K562 (cell line): ENCODE measurements at regions not wholly inside any gene's neighbourhood (a gene's known extent, or its start where the extent isn't known, plus 50 kb on each side); places are given as distances from the start of the nearest gene placed in this dataset.
A peak's percentile ranks its signal among the peaks of the same experiment; 100 is the strongest.

Source experiments
- ATF3 ChIP-seq, 2 experiments: fragments of 450-650 bp in 1 of 2; sonication (generic) in 1 of 2; formaldehyde crosslinking in 1 of 2; IDR thresholded peaks in 1 of 2; conservative IDR thresholded peaks in 1 of 2; 2 replicates each; pipeline versions ENCODE4 v1.6.1 to v1.8.1; 2016 to 2023; ENCODE audit warnings: mild to moderate bottlenecking in 2 of 2, moderate library complexity in 2 of 2, inconsistent platforms in 1 of 2, missing genetic modification reagents in 1 of 2
- CLOCK ChIP-seq: fragments of 250-450 bp; sonication (Bioruptor Pico); IDR thresholded peaks from 2 replicates; pipeline ENCODE4 v1.4.0; 2020; ENCODE audit warnings: mild to moderate bottlenecking, moderate library complexity, borderline replicate concordance
- DMBX1 ChIP-seq: fragments of 250-450 bp; sonication (Bioruptor Pico); IDR thresholded peaks from 2 replicates; pipeline ENCODE4 v1.8.0; 2022; ENCODE audit warnings: inconsistent platforms, mild to moderate bottlenecking, moderate library complexity, borderline replicate concordance
- ELF1 ChIP-seq: fragments of 200-800 bp; sonication (Bioruptor generic); IDR thresholded peaks from 2 replicates; pipeline ENCODE4 v1.6.1; 2016; ENCODE audit warnings: missing genetic modification characterization, missing compliant biosample characterization
- FOXA3 ChIP-seq, 2 experiments: fragments of 450-650 bp in 1 of 2; sonication (generic) in 1 of 2; formaldehyde crosslinking; IDR thresholded peaks in 1 of 2; conservative IDR thresholded peaks in 1 of 2; 2 replicates each; pipeline versions ENCODE4 v1.4.0 to v1.8.0; 2020 to 2022; ENCODE audit warnings: mild to moderate bottlenecking in 2 of 2, missing genetic modification reagents in 1 of 2
- FOXP1 ChIP-seq: sonication (generic); formaldehyde crosslinking; IDR thresholded peaks from 2 replicates; pipeline ENCODE4 v1.8.0; 2022; ENCODE audit warnings: mild to moderate bottlenecking, missing genetic modification reagents
- IRF2 ChIP-seq: sonication (generic); formaldehyde crosslinking; IDR thresholded peaks from 2 replicates; pipeline ENCODE4 v1.8.1; 2022; ENCODE audit warnings: mild to moderate bottlenecking, missing genetic modification reagents
- MCM3 ChIP-seq: fragments of 450-650 bp; IDR thresholded peaks from 2 replicates; pipeline ENCODE4 v1.6.1; 2016
- MEF2A ChIP-seq: IDR thresholded peaks from 2 replicates; pipeline ENCODE4 v1.6.1; 2011; ENCODE audit warnings: low read depth, mild to moderate bottlenecking, low read length, moderate library complexity; ENCODE audit not compliant: control insufficient read depth
- NCOA1 ChIP-seq: fragments of 450-650 bp; IDR thresholded peaks from 2 replicates; pipeline ENCODE4 v1.6.1; 2016; ENCODE audit warnings: low read depth
- NCOA4 ChIP-seq: fragments of 450-650 bp; IDR thresholded peaks from 2 replicates; pipeline ENCODE4 v1.6.1; 2018; ENCODE audit warnings: mild to moderate bottlenecking; ENCODE audit not compliant: partially characterized antibody
- NR3C1 ChIP-seq: sonication (generic); formaldehyde crosslinking; IDR thresholded peaks from 2 replicates; pipeline ENCODE4 v1.8.1; 2022; ENCODE audit warnings: missing genetic modification reagents
- PHTF2 ChIP-seq: fragments of 250-450 bp; sonication (Bioruptor Pico); IDR thresholded peaks from 2 replicates; pipeline ENCODE4 v1.5.0; 2021; ENCODE audit warnings: mild to moderate bottlenecking
- RBM17 ChIP-seq: fragments of 200-400 bp; formaldehyde crosslinking; IDR thresholded peaks from 2 replicates; pipeline ENCODE4 v1.6.1; 2017; ENCODE audit warnings: low read depth, mild to moderate bottlenecking, low read length, borderline replicate concordance
- SAFB ChIP-seq: fragments of 200-400 bp; formaldehyde crosslinking; IDR thresholded peaks from 2 replicates; pipeline ENCODE4 v1.6.1; 2017; ENCODE audit warnings: low read depth, low read length, borderline replicate concordance
- SFPQ ChIP-seq: fragments of 200-400 bp; formaldehyde crosslinking; IDR thresholded peaks from 2 replicates; pipeline ENCODE4 v1.6.1; 2017; ENCODE audit warnings: mild to moderate bottlenecking, low read depth, low read length, moderate library complexity
- SMARCA4 ChIP-seq: fragments of 450-650 bp; IDR thresholded peaks from 2 replicates; pipeline ENCODE4 v1.6.1; 2016
- SP1 ChIP-seq: sonication (generic); formaldehyde crosslinking; IDR thresholded peaks from 2 replicates; pipeline ENCODE4 v1.8.1; 2022; ENCODE audit warnings: mild to moderate bottlenecking, missing genetic modification reagents
- SRSF1 ChIP-seq: fragments of 200-400 bp; formaldehyde crosslinking; IDR thresholded peaks from 2 replicates; pipeline ENCODE4 v1.6.1; 2017; ENCODE audit warnings: mild to moderate bottlenecking, low read depth, low read length, moderate library complexity
- THRAP3 ChIP-seq: fragments of 450-650 bp; IDR thresholded peaks from 2 replicates; pipeline ENCODE4 v1.6.1; 2016; ENCODE audit warnings: mild to moderate bottlenecking, inconsistent platforms, borderline replicate concordance
- ZNF12 ChIP-seq: sonication (generic); formaldehyde crosslinking; IDR thresholded peaks from 2 replicates; pipeline ENCODE4 v1.4.0; 2020; ENCODE audit warnings: mild to moderate bottlenecking, missing genetic modification reagents
- ZNF124 ChIP-seq: sonication (generic); formaldehyde crosslinking; IDR thresholded peaks from 2 replicates; pipeline ENCODE4 v1.8.1; 2022; ENCODE audit warnings: missing genetic modification reagents
- ZNF561 ChIP-seq: fragments of 450-650 bp; formaldehyde crosslinking; conservative IDR thresholded peaks from 2 replicates; pipeline ENCODE4 v1.4.0; 2020; ENCODE audit warnings: mild to moderate bottlenecking, moderate library complexity
- ZNF707 ChIP-seq: fragments of 250-450 bp; sonication (Bioruptor Pico); conservative IDR thresholded peaks from 2 replicates; pipeline ENCODE4 v1.8.0; 2022; ENCODE audit warnings: inconsistent platforms, mild to moderate bottlenecking, moderate library complexity

- no peak for TF ChIP-seq CLOCK (CRISPR knock-in tag)
- no peak for TF ChIP-seq NCOA4
- no peak for TF ChIP-seq RBM17
- no peak for TF ChIP-seq MCM3
- no peak for TF ChIP-seq ZNF12 (CRISPR knock-in tag)
- TF ChIP-seq ZNF124 = no peak
- no peak for TF ChIP-seq MEF2A
- 0 out of 2 replicates have a peak, but pooled peaks have one; percentile 41 for TF ChIP-seq DMBX1
- TF ChIP-seq THRAP3 = no peak
- TF ChIP-seq ELF1 (tag) = no peak
- no peak for TF ChIP-seq SRSF1
- TF ChIP-seq SMARCA4 = no peak
- no peak for TF ChIP-seq FOXP1 (CRISPR knock-in tag)
- no peak for TF ChIP-seq PHTF2 (CRISPR knock-in tag)
- TF ChIP-seq SP1 (CRISPR knock-in tag) = peak; percentile 59; the same call in 1 of the 2 replicates
- TF ChIP-seq SAFB = no peak
- no peak for TF ChIP-seq ZNF561
- TF ChIP-seq SFPQ = no peak
- no peak for TF ChIP-seq IRF2 (CRISPR knock-in tag)
- TF ChIP-seq NCOA1 = 0 out of 2 replicates have a peak, but pooled peaks have one; percentile 35
- no peak for TF ChIP-seq NR3C1 (CRISPR knock-in tag)
- no peak for TF ChIP-seq ZNF707 (CRISPR knock-in tag)
- TF ChIP-seq FOXA3 (CRISPR knock-in tag; conservative IDR thresholded peaks at IDR 0.05 in 1 of 2, IDR thresholded peaks at IDR 0.05 in 1 of 2) = no peak
- no peak for TF ChIP-seq ATF3 (IDR thresholded peaks at IDR 0.05)
- peak; percentile 80 for TF ChIP-seq ATF3 (CRISPR knock-in tag; conservative IDR thresholded peaks at IDR 0.05)
Observed at GRCh38 chr1:161440312-161440894, 64.9 kb upstream of the FCGR2A start (continued).
